DOHH2 (cell line): ENCODE measurements at regions not wholly inside any gene's neighbourhood (a gene's known extent, or its start where the extent isn't known, plus 50 kb on each side); places are given as distances from the start of the nearest gene placed in this dataset.

ENCODE experiments used
- H3F3A ChIP-seq: fragments of 200-600 bp; sonication (generic), shearing (Covaris generic); 2 replicates; pipeline ENCODE4 v1.6.0; 2016; ENCODE audit warnings: antibody characterized with exemption, mild to moderate bottlenecking; ENCODE audit not compliant: control insufficient read depth, insufficient read depth
- H3K27ac ChIP-seq: fragments of 200-600 bp; sonication (generic); 2 replicates; pipeline ENCODE4 v1.5.1; 2014; ENCODE audit warnings: low read depth, mild to moderate bottlenecking, low read length, moderate library complexity
- H3K27me3 ChIP-seq: fragments of 200-600 bp; sonication (generic); 2 replicates; pipeline ENCODE4 v1.6.1; 2014; ENCODE audit warnings: mild to moderate bottlenecking, low read length, mixed read lengths; ENCODE audit not compliant: control insufficient read depth
- H3K36me3 ChIP-seq: fragments of 200-600 bp; sonication (generic); 2 replicates; pipeline ENCODE4 v1.6.1; 2014; ENCODE audit warnings: mild to moderate bottlenecking, low read length, moderate library complexity, mixed read lengths; ENCODE audit not compliant: control insufficient read depth
- H3K4me1 ChIP-seq: fragments of 200-600 bp; sonication (generic); 2 replicates; pipeline ENCODE4 v1.6.1; 2014; ENCODE audit warnings: mild to moderate bottlenecking, low read length, mixed read lengths; ENCODE audit not compliant: control insufficient read depth
- H3K4me2 ChIP-seq: fragments of 200-600 bp; sonication (generic); 2 replicates; pipeline ENCODE4 v1.6.0; 2014; ENCODE audit warnings: mild to moderate bottlenecking, low read length, moderate library complexity
- H3K4me3 ChIP-seq: fragments of 200-600 bp; sonication (generic); 2 replicates; pipeline ENCODE4 v1.5.1; 2014; ENCODE audit warnings: mild to moderate bottlenecking, low read length, mixed read lengths
- H3K79me2 ChIP-seq: fragments of 200-600 bp; sonication (generic); 2 replicates; pipeline ENCODE4 v1.6.1; 2014; ENCODE audit warnings: mild to moderate bottlenecking, low read length, mixed read lengths; ENCODE audit not compliant: control insufficient read depth
- H3K9me2 ChIP-seq: fragments of 200-600 bp; sonication (generic); replicated peaks from 2 replicates; pipeline ENCODE4 v1.6.1; 2014; ENCODE audit warnings: mild to moderate bottlenecking, low read length, mixed read lengths; ENCODE audit not compliant: control insufficient read depth
- H3K9me3 ChIP-seq: fragments of 200-600 bp; sonication (generic); 2 replicates; pipeline ENCODE4 v1.6.1; 2014; ENCODE audit warnings: antibody characterized with exemption, low read length, mixed read lengths; ENCODE audit not compliant: control insufficient read depth, insufficient read depth
- H4K20me1 ChIP-seq: fragments of 200-600 bp; sonication (generic); 2 replicates; pipeline ENCODE4 v1.6.0; 2014; ENCODE audit warnings: low read depth, mild to moderate bottlenecking, antibody characterized with exemption, low read length, moderate library complexity; ENCODE audit not compliant: control insufficient read depth, insufficient read depth
- CTCF ChIP-seq: fragments of 200-600 bp; sonication (generic); IDR thresholded peaks from one replicate; pipeline ENCODE4 v1.5.1; 2014; ENCODE audit warnings: antibody characterized with exemption, mild to moderate bottlenecking, low read depth, low read length; ENCODE audit not compliant: poor library complexity, severe bottlenecking
- EZH2phosphoT487 ChIP-seq: fragments of 200-600 bp; sonication (generic); IDR thresholded peaks from 2 replicates; pipeline ENCODE4 v1.6.1; 2017; ENCODE audit warnings: borderline replicate concordance, mild to moderate bottlenecking, antibody characterized with exemption, low read length, moderate library complexity, mixed read lengths

- Histone ChIP-seq H3K9me3 (no peaks in the 10 kb centered on the region), H3K27me3 (no peaks in the 10 kb centered on the region), H3F3A (no peaks in the 10 kb centered on the region), H3K4me2 (no peak overlapping the region), H3K27ac (no peak overlapping the region), H4K20me1 (no peaks in the 10 kb centered on the region), H3K9me2 (no peaks in the 10 kb centered on the region), H3K4me1 (no peaks in the 10 kb centered on the region), H3K79me2 (no peaks in the 10 kb centered on the region), H3K36me3 (no peaks in the 10 kb centered on the region), H3K4me3 (no peak overlapping the region)
- TF ChIP-seq CTCF (no peak), EZH2phosphoT487 (no peak)
These were observed 162.5 kb upstream of the SETBP1 start for GRCh38 chr18:44518091-44518615.

DNA sequence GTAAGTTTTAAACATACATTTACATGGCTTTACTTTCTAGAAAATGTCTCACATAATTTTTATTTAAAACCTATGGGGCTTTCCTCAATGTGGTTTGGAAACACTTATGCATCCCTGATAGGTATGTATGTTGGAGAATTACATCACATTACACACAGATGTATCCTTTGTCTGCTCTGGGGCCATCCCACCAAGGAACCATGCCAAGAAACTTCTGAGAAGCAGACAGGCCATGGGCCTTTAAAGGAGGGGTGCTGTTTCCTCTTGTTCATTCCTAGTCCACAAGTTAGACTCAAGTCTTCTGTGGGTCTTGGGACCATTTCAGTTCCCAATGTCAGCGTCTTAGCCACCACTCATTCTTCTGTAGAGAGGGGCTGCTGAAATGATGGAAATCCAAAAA is 162.0 kb upstream of the SETBP1 start:
- no peaks in the 10 kb centered on the region for H4K20me1 ChIP-seq
- no peaks in the 10 kb centered on the region for H3K9me3 ChIP-seq
- no peaks in the 10 kb centered on the region for H3F3A ChIP-seq
- H3K4me2 ChIP-seq, result no peak overlapping the region
- no peak overlapping the region for H3K4me3 ChIP-seq
- H3K4me1 ChIP-seq, result no peaks in the 10 kb centered on the region
- H3K79me2 ChIP-seq, result no peaks in the 10 kb centered on the region
- no peaks in the 10 kb centered on the region for H3K9me2 ChIP-seq
- no peaks in the 10 kb centered on the region for H3K36me3 ChIP-seq
- H3K27ac ChIP-seq, result no peak overlapping the region
- H3K27me3 ChIP-seq, result no peaks in the 10 kb centered on the region
- TF ChIP-seq CTCF (no peak), EZH2phosphoT487 (no peak)

- H3K9me2 ChIP-seq, result no peaks in the 10 kb centered on the region
- TF ChIP-seq CTCF, result no peak
- TF ChIP-seq EZH2phosphoT487, result no peak
- no peaks in the 10 kb centered on the region for H3K27me3 ChIP-seq
- H3K4me3 ChIP-seq, result no peak overlapping the region
- H3K36me3 ChIP-seq, result no peaks in the 10 kb centered on the region
- no peaks in the 10 kb centered on the region for H3K4me1 ChIP-seq
- H3K4me2 ChIP-seq, result no peak overlapping the region
- no peaks in the 10 kb centered on the region for H3K79me2 ChIP-seq
- no peaks in the 10 kb centered on the region for H4K20me1 ChIP-seq
- H3F3A ChIP-seq, result no peaks in the 10 kb centered on the region
- no peak overlapping the region for H3K27ac ChIP-seq
- H3K9me3 ChIP-seq, result no peaks in the 10 kb centered on the region
These were observed 159.6 kb upstream of the SETBP1 start for GRCh38 chr18:44520981-44521667.
